Fibroblast of lung (primary cell): ENCODE measurements at regions not wholly inside any gene's neighbourhood (a gene's known extent, or its start where the extent isn't known, plus 50 kb on each side); places are given as distances from the start of the nearest gene placed in this dataset.

Source experiments
- DNase-seq, 2 donors: peaks; one replicate each; pipeline versions ENCODE4 v3.0.0 to v3.0.0-alpha.2; 2010; ENCODE audit warnings: low read depth in 2 of 2
- H2AFZ ChIP-seq: 2 replicates; pipeline ENCODE4 v1.5.1; 2012; ENCODE audit warnings: low read length, control low read depth, inconsistent platforms
- H3K27ac ChIP-seq: 2 replicates; pipeline ENCODE4 v1.5.1; 2011; ENCODE audit warnings: low read length, control low read depth; ENCODE audit not compliant: insufficient read depth
- H3K27me3 ChIP-seq: 2 replicates; pipeline ENCODE4 v1.5.1; 2011; ENCODE audit warnings: mild to moderate bottlenecking, low read length; ENCODE audit not compliant: control insufficient read depth, insufficient read depth
- H3K36me3 ChIP-seq: 2 replicates; pipeline ENCODE4 v1.5.1; 2011; ENCODE audit warnings: low read length; ENCODE audit not compliant: control insufficient read depth, insufficient read depth
- H3K4me1 ChIP-seq: 2 replicates; pipeline ENCODE4 v1.5.1; 2011; ENCODE audit warnings: low read length; ENCODE audit not compliant: control insufficient read depth, insufficient read depth; ENCODE audit errors: extremely low read depth
- H3K4me2 ChIP-seq: 2 replicates; pipeline ENCODE4 v1.5.1; 2011; ENCODE audit warnings: low read length, control low read depth; ENCODE audit not compliant: insufficient read depth; ENCODE audit errors: extremely low read depth
- H3K4me3 ChIP-seq, 4 experiments: fragments of 200-600 bp in 1 of 4; sonication (generic) in 1 of 4; replicated peaks in 1 of 4; 2 replicates each; pipeline ENCODE4 v1.5.1; 2011 to 2016; ENCODE audit warnings: low read length in 4 of 4, low read depth in 3 of 4, mild to moderate bottlenecking in 3 of 4, control low read depth in 2 of 4, inconsistent platforms in 1 of 4, mixed read lengths in 1 of 4; ENCODE audit not compliant: insufficient read depth in 1 of 4; ENCODE audit errors: control extremely low read depth in 1 of 4
- H3K79me2 ChIP-seq: 2 replicates; pipeline ENCODE4 v1.5.1; 2012; ENCODE audit warnings: mild to moderate bottlenecking, low read length, inconsistent platforms; ENCODE audit not compliant: control insufficient read depth, insufficient read depth
- H3K9ac ChIP-seq: 2 replicates; pipeline ENCODE4 v1.5.1; 2011; ENCODE audit warnings: mild to moderate bottlenecking, low read length, control low read depth; ENCODE audit not compliant: insufficient read depth
- H3K9me3 ChIP-seq: 2 replicates; pipeline ENCODE4 v1.5.1; 2012; ENCODE audit warnings: low read depth, low read length; ENCODE audit not compliant: control insufficient read depth, insufficient read depth
- H4K20me1 ChIP-seq: 2 replicates; pipeline ENCODE4 v1.5.1; 2011; ENCODE audit warnings: low read length; ENCODE audit not compliant: control insufficient read depth, insufficient read depth; ENCODE audit errors: extremely low read depth
- EZH2 ChIP-seq: IDR thresholded peaks from 2 replicates; pipeline ENCODE4 v1.5.1; 2012; ENCODE audit warnings: low read length, control low read depth, mild to moderate bottlenecking; ENCODE audit errors: missing control alignments
- TF ChIP-seq, protein P1 (sequence below), 2 donors: IDR thresholded peaks in 1 of 2; conservative IDR thresholded peaks in 1 of 2; 1 replicate in 1 of 2; 2 replicates in 1 of 2; pipeline ENCODE4 v1.5.1; 2011 to 2012; ENCODE audit warnings: low read length in 2 of 2, control low read depth in 1 of 2, inconsistent platforms in 1 of 2, low read depth in 1 of 2, mild to moderate bottlenecking in 1 of 2

DNA sequence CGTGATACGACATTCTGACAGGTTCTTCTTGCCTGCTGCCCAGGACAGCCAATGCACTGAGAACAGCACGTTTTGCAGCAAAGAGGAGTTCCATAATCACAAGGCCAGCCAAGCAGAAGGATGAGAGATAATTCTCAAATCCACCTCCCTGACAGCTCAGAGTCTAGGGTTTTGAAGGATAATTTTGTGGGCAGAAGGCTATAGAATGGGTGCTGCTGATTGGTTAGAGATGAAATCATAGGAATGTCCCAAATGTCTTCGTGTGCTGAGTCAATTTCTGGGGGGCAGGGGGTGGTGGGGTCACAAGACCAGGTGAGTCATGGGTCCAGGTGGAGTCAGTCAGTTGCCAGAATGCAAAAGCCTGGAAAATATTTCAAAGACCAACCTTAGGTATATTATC is 175.5 kb upstream of the SLC30A5 start:
- Histone ChIP-seq H3K4me1 (no peaks in the 10 kb centered on the region), H4K20me1 (no peaks in the 10 kb centered on the region), H3K9me3 (no peaks in the 10 kb centered on the region), H3K9ac (no peak overlapping the region), H3K4me3 (no peak overlapping the region), H3K27me3 (no peaks in the 10 kb centered on the region), H3K36me3 (no peaks in the 10 kb centered on the region), H3K27ac (no peak overlapping the region), H3K4me2 (no peak overlapping the region), H2AFZ (no peak overlapping the region), H3K79me2 (no peaks in the 10 kb centered on the region)
- TF ChIP-seq EZH2: no peak
- TF ChIP-seq, protein P1, sequence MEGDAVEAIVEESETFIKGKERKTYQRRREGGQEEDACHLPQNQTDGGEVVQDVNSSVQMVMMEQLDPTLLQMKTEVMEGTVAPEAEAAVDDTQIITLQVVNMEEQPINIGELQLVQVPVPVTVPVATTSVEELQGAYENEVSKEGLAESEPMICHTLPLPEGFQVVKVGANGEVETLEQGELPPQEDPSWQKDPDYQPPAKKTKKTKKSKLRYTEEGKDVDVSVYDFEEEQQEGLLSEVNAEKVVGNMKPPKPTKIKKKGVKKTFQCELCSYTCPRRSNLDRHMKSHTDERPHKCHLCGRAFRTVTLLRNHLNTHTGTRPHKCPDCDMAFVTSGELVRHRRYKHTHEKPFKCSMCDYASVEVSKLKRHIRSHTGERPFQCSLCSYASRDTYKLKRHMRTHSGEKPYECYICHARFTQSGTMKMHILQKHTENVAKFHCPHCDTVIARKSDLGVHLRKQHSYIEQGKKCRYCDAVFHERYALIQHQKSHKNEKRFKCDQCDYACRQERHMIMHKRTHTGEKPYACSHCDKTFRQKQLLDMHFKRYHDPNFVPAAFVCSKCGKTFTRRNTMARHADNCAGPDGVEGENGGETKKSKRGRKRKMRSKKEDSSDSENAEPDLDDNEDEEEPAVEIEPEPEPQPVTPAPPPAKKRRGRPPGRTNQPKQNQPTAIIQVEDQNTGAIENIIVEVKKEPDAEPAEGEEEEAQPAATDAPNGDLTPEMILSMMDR (conservative IDR thresholded peaks at IDR 0.05 in 1 of 2, IDR thresholded peaks at IDR 0.05 in 1 of 2; ENCODE audit: low read depth in 1 of 2, low read length in 2 of 2): no peak
- peak in 1 of 2 donors; percentile 15 for DNase-seq

DNA sequence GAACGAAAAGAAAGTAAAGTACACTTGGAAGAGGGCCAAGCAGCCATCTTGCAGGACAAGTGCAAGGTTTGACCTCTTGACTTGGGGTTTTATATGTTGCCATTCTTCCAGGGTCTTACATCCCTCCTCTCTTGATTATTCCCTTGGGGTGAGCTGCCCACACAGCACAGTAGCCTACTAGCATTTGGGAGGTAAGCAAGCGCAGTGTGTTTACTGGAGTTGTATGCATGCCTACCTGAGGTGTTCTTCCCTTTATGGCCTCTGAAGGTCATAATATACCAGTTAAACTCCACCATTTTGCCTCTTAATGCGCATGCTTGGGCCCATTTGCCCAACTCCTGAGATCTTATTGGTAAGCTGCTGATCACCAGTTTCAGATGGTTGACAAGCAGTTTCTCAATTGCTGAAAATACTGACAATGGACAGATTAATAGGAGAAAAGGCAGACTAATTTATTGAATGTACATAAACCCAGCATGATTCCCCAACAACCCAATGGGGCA is 173.8 kb upstream of the SLC30A5 start:
- Histone ChIP-seq H3K27me3 (no peaks in the 10 kb centered on the region), H3K4me2 (no peak overlapping the region), H3K4me3 (no peak overlapping the region), H2AFZ (no peak overlapping the region), H3K27ac (no peak overlapping the region), H3K9me3 (no peaks in the 10 kb centered on the region), H3K79me2 (no peaks in the 10 kb centered on the region), H4K20me1 (no peaks in the 10 kb centered on the region), H3K4me1 (no peaks in the 10 kb centered on the region), H3K36me3 (no peaks in the 10 kb centered on the region), H3K9ac (no peak overlapping the region)
- TF ChIP-seq, protein P1 (conservative IDR thresholded peaks at IDR 0.05 in 1 of 2, IDR thresholded peaks at IDR 0.05 in 1 of 2; ENCODE audit: low read depth in 1 of 2, low read length in 2 of 2): no peak
- no peak for TF ChIP-seq EZH2
- no peak for DNase-seq

GRCh38 chr5:68920888-68921287 is 172.9 kb upstream of the SLC30A5 start:
- Histone ChIP-seq H3K4me3 (no peak overlapping the region), H3K9me3 (no peaks in the 10 kb centered on the region), H3K36me3 (no peaks in the 10 kb centered on the region), H2AFZ (no peak overlapping the region), H3K79me2 (no peaks in the 10 kb centered on the region), H3K27ac (no peak overlapping the region), H3K9ac (no peak overlapping the region), H4K20me1 (no peaks in the 10 kb centered on the region), H3K4me1 (no peaks in the 10 kb centered on the region), H3K27me3 (no peaks in the 10 kb centered on the region), H3K4me2 (no peak overlapping the region)
- DNase-seq: no peak
- TF ChIP-seq, protein P1 (conservative IDR thresholded peaks at IDR 0.05 in 1 of 2, IDR thresholded peaks at IDR 0.05 in 1 of 2; ENCODE audit: low read depth in 1 of 2, low read length in 2 of 2): no peak
- TF ChIP-seq EZH2: no peak
